AG04449 (cell line): ENCODE measurements at regions not wholly inside any gene's neighbourhood (a gene's known extent, or its start where the extent isn't known, plus 50 kb on each side); places are given as distances from the start of the nearest gene placed in this dataset.

Experiments used
- CTCF ChIA-PET: fragments of 350-600 bp; formaldehyde crosslinking; extraction: SDS; loops from one replicate; lab custom pipeline; 2021; ENCODE audit warnings: antibody characterized with exemption; lab: Yijun Ruan, JAX
- POLR2A ChIA-PET: fragments of 400-600, 350-600 bp; formaldehyde crosslinking; extraction: SDS; loops from one replicate; lab custom pipeline; 2020; ENCODE audit warnings: antibody characterized with exemption, inconsistent platforms; lab: Yijun Ruan, JAX
- DNase-seq: peaks from one replicate; pipeline ENCODE4 v3.0.0-alpha.2; 2010; ENCODE audit warnings: low read depth, low spot score
- H3K4me3 ChIP-seq: 2 replicates; pipeline ENCODE4 v1.5.1; 2011; ENCODE audit warnings: low read depth, mild to moderate bottlenecking, control low read depth, low read length
- CTCF ChIP-seq: IDR thresholded peaks from one replicate; pipeline ENCODE4 v1.5.1; 2011; ENCODE audit warnings: mild to moderate bottlenecking, moderate library complexity, low read length, control low read depth, inconsistent platforms; ENCODE audit not compliant: insufficient read depth; ENCODE audit errors: missing control alignments

GRCh38 chr4:128521648-128522111, 234.1 kb upstream of the PGRMC2 start:
- H3K4me3 ChIP-seq = no peak overlapping the region
- ChIA-PET CTCF (interaction anchor here (1.1 kb wide), 1 partner anchor 67 kb away, joined by 4 read pairs; no protein-coding TSS in a partner anchor), POLR2A (no interaction called here)
- no peak for DNase-seq
- no peak for TF ChIP-seq CTCF

DNA sequence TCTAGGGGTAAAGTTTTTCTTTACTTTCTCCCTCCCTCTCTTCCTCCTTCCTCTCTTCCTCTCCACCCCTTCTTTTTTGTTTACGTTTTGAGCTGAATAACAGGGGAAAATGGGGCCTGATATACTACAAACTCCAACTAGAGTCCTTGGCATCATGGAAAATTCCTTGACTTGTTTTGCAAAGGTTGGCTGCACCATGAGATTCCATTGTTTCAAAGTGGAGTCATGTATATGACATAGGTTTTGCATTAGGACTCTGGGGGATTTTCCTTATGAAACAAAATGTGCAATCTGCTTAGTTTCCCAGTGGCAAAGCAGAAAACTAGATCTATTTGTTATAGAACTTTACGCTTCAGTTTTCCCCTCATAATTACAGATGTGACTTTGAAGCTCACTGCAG, 233.5 kb upstream of the PGRMC2 start:
- ChIA-PET POLR2A (no interaction called here), CTCF (no interaction called here)
- no peak for DNase-seq
- no peak overlapping the region for H3K4me3 ChIP-seq
- TF ChIP-seq CTCF = no peak

DNA sequence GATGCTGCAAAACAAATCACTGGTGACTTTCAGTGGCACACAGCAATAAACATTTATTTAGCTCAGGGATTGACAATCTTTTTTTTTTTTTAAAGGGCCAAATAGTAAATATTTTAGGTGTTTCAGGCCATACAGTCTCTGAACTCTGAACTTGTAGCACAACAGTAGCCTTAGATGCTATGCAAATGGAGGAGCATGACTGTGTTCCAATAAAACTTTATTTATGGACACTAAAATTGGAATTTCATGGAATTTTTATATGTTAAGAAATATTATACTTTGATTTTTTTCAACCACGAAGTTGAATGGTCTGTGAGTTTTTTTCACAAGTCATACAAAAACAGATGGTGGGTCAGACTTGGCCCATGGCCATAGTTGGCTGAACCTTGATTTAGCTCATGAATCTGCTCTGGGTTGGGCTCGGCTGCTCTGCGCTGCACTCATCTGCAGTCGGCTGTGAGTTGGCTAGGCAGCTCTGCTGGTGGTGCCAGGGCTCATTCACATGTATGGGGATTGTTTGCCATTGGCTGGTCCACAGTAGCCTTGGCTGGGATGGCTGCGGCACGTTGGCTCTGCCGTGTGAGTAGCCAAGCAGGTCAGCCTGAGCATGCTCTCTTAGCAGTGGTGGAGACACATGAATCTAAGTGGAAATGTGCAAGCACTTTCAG, 231.7 kb upstream of the PGRMC2 start:
- no peak for DNase-seq
- no peak for TF ChIP-seq CTCF
- ChIA-PET CTCF (interaction anchor here (1.4 kb wide), 1 partner anchor 9 kb away, joined by 7 read pairs; no protein-coding TSS in a partner anchor), POLR2A (interaction anchor here (0.6 to 2.9 kb wide), 2 partner anchors 9 to 61 kb away, joined by 3 to 23 read pairs; no protein-coding TSS in a partner anchor)
- H3K4me3 ChIP-seq = no peak overlapping the region

- POLR2A ChIA-PET = interaction anchor here (2.1 to 2.9 kb wide), 2 partner anchors 11 to 35 kb away, joined by 7 to 23 read pairs; no protein-coding TSS in a partner anchor
- no peak overlapping the region for H3K4me3 ChIP-seq
- CTCF ChIA-PET = interaction anchor here (0.9 to 1.4 kb wide), 5 partner anchors 11 to 230 kb away, joined by 3 to 7 read pairs (median 3); partner anchors contain the start of gene PGRMC2
- peak; percentile 87 for DNase-seq
- TF ChIP-seq CTCF = no peak
Observed at GRCh38 chr4:128517739-128518510, 230.3 kb upstream of the PGRMC2 start.

DNA sequence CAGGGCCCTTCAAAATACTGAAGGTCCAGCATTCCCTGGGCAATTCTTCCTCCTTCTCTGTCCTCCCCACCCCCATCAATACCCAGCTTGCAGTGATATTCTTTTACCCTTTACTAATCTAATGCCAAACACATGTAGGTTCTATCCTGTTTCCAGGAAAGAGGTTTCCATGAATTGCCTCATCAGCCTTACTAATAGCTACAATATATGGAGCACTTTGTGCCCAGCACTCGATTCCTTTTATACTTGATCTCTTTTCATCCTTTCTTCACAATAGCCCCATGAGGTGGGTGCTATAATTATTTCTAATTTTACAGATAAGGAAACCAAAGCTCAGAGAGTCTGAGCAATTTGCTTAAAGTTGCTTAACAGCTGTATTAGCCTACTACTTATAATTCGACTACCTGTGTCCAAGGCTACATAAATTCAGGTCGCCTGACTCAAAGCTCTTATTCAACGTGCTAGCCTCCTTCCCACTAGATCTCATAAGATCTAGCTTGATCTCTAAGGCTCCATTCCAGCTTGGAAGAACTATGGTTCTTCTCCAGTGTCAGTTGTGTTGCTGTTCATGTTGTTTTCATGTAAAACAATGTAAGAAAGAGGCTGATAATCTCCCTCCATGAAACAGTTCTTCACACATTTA, 229.6 kb upstream of the PGRMC2 start:
- ChIA-PET POLR2A (interaction anchor here (2.1 to 2.9 kb wide), 2 partner anchors 11 to 36 kb away, joined by 7 to 23 read pairs; no protein-coding TSS in a partner anchor), CTCF (interaction anchor here (0.9 to 1.4 kb wide), 5 partner anchors 17 to 229 kb away, joined by 3 to 4 read pairs (median 3); partner anchors contain the start of gene PGRMC2)

More for the DNA sequence above, 229.6 kb upstream of the PGRMC2 start:
- H3K4me3 ChIP-seq = no peak overlapping the region
- TF ChIP-seq CTCF = no peak
- DNase-seq = no peak
